Chondrocyte (in vitro differentiated cells): ENCODE measurements at regions not wholly inside any gene's neighbourhood (a gene's known extent, or its start where the extent isn't known, plus 50 kb on each side); places are given as distances from the start of the nearest gene placed in this dataset.
A peak's percentile ranks its signal among the peaks of the same experiment; 100 is the strongest.

Experiments used
- DNase-seq: peaks from one replicate; pipeline ENCODE4 v3.0.0; 2021; ENCODE audit warnings: mixed read lengths, low spot score
- H3K27ac Mint-ChIP-seq: one replicate; pipeline ENCODE4 v1.8.0; 2021; ENCODE audit warnings: mild to moderate bottlenecking, moderate library complexity, mixed read lengths; ENCODE audit not compliant: unreplicated experiment
- H3K27me3 Mint-ChIP-seq: 2 replicates; pipeline ENCODE4 v1.8.0; 2021; ENCODE audit warnings: low read depth, mixed read lengths
- H3K36me3 Mint-ChIP-seq: 2 replicates; pipeline ENCODE4 v1.8.0; 2021; ENCODE audit warnings: low read depth, mixed read lengths
- H3K4me1 Mint-ChIP-seq: 2 replicates; pipeline ENCODE4 v1.8.0; 2021; ENCODE audit warnings: low read depth, mild to moderate bottlenecking, mixed read lengths
- H3K4me3 Mint-ChIP-seq: one replicate; pipeline ENCODE4 v1.8.0; 2021; ENCODE audit warnings: mild to moderate bottlenecking, moderate library complexity, mixed read lengths; ENCODE audit not compliant: unreplicated experiment
- H3K9me3 Mint-ChIP-seq: 2 replicates; pipeline ENCODE4 v1.8.0; 2021; ENCODE audit warnings: low read depth, mixed read lengths
- TF ChIP-seq, protein P1 (sequence below): fragments of 200-600 bp; sonication (generic); IDR thresholded peaks from 2 replicates; pipeline ENCODE4 v1.5.0; 2021; ENCODE audit warnings: antibody characterized with exemption, mild to moderate bottlenecking, moderate library complexity

DNA sequence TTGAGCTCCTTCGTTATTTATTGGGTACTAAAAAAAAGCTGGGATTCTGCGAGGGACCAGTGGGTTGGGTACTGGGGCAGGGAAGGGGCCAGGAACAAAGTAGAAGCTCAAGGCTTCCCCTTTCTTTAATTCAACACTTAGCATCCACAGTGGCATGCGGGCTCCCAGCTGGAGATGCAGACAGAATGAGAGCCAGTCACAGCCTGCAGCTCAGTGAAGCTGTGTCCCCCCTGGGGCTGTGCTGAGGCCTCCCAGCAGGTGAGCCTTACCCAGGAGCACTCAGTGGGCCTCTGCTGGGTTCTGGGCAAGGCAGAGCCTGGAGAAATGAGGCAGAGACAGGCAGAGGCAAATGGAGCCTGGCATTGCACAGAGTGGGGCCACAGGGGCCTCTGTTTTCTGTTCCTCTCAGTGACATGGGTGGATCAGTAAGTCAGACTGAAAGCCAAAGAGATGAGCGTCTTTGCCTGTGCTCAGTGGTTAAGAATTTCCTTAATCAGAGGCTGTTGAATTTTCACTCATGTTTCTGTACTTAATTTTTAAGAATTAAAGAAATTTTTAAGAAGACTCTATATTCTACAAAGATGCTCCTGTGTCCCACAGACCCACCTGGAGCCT, 181.4 kb upstream of the RBPJ start:
- H3K27ac Mint-ChIP-seq = peak overlapping the region; percentile 83
- no peak for DNase-seq
- H3K4me1 Mint-ChIP-seq = peaks cover 36% of the 10 kb centered on the region
- H3K9me3 Mint-ChIP-seq = no peaks in the 10 kb centered on the region
- peaks cover 2% of the 10 kb centered on the region for H3K27me3 Mint-ChIP-seq
- TF ChIP-seq, protein P1, sequence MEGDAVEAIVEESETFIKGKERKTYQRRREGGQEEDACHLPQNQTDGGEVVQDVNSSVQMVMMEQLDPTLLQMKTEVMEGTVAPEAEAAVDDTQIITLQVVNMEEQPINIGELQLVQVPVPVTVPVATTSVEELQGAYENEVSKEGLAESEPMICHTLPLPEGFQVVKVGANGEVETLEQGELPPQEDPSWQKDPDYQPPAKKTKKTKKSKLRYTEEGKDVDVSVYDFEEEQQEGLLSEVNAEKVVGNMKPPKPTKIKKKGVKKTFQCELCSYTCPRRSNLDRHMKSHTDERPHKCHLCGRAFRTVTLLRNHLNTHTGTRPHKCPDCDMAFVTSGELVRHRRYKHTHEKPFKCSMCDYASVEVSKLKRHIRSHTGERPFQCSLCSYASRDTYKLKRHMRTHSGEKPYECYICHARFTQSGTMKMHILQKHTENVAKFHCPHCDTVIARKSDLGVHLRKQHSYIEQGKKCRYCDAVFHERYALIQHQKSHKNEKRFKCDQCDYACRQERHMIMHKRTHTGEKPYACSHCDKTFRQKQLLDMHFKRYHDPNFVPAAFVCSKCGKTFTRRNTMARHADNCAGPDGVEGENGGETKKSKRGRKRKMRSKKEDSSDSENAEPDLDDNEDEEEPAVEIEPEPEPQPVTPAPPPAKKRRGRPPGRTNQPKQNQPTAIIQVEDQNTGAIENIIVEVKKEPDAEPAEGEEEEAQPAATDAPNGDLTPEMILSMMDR = no peak
- H3K4me3 Mint-ChIP-seq = no peak overlapping the region
- H3K36me3 Mint-ChIP-seq = no peaks in the 10 kb centered on the region

DNA sequence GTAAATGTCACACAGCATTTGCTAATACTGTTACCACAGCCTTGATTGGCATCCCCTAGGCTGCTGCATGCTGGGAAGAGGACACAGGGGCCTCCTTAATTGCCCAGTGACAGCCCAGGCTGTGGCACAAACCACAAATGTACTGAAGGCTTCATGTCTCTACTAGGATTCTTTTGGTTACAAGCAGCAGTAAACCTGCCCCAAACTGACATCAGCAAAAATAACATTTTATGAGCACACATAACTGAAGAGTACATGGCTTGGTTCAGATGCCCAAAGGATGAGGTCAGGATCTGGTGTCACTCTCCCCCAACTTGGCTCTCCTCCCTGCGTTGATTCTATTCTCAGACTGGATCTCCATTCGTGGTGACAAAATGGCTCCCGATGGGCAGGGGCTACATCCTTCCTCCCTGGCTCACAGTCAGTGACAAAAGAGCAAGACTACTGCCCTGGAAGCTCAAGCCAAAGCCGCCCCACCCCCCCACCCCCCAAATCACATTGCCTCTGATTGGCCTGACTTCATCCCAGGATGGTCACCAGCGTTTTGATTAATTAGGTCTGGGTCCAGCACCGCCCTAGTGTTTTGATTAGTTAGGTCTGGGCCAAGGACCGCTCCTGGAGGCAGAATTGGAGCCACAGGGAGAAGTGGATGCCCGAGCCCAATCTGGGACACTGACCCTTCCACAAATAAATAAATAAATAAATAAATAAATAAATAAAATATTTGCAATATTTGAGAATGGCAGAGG, 180.5 kb upstream of the RBPJ start:
- Mint-ChIP-seq H3K36me3 (no peaks in the 10 kb centered on the region), H3K27ac (peak overlapping the region; percentile 83), H3K27me3 (no peaks in the 10 kb centered on the region), H3K4me1 (peaks cover 45% of the 10 kb centered on the region), H3K9me3 (no peaks in the 10 kb centered on the region), H3K4me3 (no peak overlapping the region)
- no peak for DNase-seq
- TF ChIP-seq, protein P1 = no peak

DNA sequence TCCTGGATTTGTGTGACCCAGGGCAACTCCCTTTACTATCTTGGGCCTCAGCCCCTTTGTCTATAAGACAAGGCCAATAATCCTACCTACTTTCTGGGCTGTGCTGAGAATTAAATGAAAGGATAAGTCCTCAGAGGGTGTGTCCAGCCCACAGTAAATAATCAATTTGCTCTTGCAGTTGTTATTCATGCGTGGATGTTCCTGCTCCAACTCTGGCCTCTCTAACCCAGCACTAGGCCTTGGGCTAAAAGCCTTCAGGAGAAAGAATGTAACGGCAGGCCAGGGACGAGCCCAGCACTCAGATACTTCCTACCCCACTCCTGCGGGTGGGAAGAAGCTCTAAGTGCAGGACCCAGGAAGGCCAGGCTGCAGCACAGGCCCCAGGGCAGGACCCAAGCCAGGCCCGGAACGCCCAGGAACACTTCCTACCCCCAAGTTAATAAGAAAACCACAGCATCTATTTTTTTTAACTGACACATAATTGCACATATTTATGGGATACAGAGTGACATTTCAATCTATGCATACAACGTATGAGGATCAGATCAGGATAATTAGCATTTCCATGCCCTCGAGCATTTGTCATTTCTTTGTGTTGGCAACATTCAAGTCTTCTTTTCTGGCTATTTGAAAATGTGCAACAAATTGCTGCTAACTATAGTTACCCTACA, 179.6 kb upstream of the RBPJ start:
- Mint-ChIP-seq H3K4me1 (peaks cover 47% of the 10 kb centered on the region), H3K9me3 (no peaks in the 10 kb centered on the region), H3K36me3 (no peaks in the 10 kb centered on the region), H3K4me3 (peak overlapping the region; percentile 3), H3K27ac (peak overlapping the region; percentile 94), H3K27me3 (no peaks in the 10 kb centered on the region)
- TF ChIP-seq, protein P1 = no peak
- DNase-seq = no peak

DNA sequence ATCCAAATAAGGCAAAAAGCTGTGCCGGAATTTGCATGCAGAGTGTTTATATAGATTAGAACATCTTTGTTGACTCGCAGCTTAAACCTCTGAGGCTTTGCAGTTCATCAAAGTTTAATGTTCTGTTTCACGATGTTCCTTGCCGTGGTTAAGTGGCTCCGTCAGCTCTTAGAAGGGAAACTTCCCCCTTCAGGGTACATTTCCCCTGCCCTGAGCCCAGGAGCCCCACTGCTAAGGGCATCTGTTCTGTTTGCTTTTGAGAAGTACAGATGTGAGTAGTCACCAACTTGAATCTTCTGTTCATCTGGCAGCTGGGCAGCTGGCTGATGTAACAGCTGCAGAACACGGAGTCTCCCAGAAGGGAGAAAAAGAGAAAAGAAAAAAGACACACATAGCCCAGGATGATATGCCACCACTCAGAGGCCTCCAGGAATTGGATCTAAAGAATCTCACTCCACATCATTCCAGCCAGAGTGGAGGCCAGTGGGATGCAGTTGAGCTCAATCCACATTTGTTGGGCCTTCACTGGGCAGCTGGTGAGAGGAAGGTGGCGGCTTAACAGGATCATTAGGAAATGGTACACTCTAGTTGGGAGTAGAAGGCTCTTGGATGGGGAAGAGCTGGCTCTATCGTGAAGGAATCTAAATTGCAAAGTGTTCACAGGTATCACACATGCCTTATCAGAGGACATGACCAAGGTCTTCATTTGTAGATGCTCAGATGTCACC, 178.7 kb upstream of the RBPJ start:
- no peak for DNase-seq
- no peaks in the 10 kb centered on the region for H3K9me3 Mint-ChIP-seq
- peaks cover 47% of the 10 kb centered on the region for H3K4me1 Mint-ChIP-seq
- peak overlapping the region; percentile 3 for H3K4me3 Mint-ChIP-seq
- peak overlapping the region; percentile 94 for H3K27ac Mint-ChIP-seq
- H3K36me3 Mint-ChIP-seq = no peaks in the 10 kb centered on the region
- no peaks in the 10 kb centered on the region for H3K27me3 Mint-ChIP-seq
- TF ChIP-seq, protein P1 = no peak
